ENCODE measurements at regions not wholly inside any gene's neighbourhood (a gene's known extent, or its start where the extent isn't known, plus 50 kb on each side); places are given as distances from the start of the nearest gene placed in this dataset.
"Not testable (repeated sequence)": the region's sequence is repeated elsewhere in the genome, so short reads cannot be mapped to it uniquely, and the experiment has no call there.

GRCh38 chr1:161432091-161432490 lies 64.4 kb upstream of the CFAP126 start:
- H2AFZ ChIP-seq (ENCODE audit: insufficient read depth, low read depth, low read length, poor library complexity, severe bottlenecking), result no peak overlapping the region
- H3K4me3 ChIP-seq (ENCODE audit: control extremely low read depth in 1 of 5, extremely low read depth in 1 of 5, insufficient read depth in 1 of 5, low read depth in 2 of 5, low read length in 4 of 5), result no peak overlapping the region
- no peaks in the 10 kb centered on the region for H3K36me3 ChIP-seq (replicated peaks in 1 of 2; ENCODE audit: control extremely low read depth in 1 of 2, control insufficient read depth in 1 of 2, extremely low read depth in 1 of 2, insufficient read depth in 2 of 2, low read length in 1 of 2)
- Mint-ChIP-seq H3K4me1 (peaks cover 10% of the 10 kb centered on the region), H3K27ac (no peak overlapping the region), H3K9me3 (ENCODE audit: insufficient read depth) (no peaks in the 10 kb centered on the region), H3K4me3 (no peak overlapping the region), H3K27me3 (peaks cover 60% of the 10 kb centered on the region)
- no peak for DNase-seq
- no peak overlapping the region for H3K27ac ChIP-seq (ENCODE audit: low read length in 2 of 2)
- intact Hi-C loops (cut with micrococcal nuclease), result no loop called here
- H4K20me1 ChIP-seq (ENCODE audit: control insufficient read depth, insufficient read depth, low read length, poor library complexity, severe bottlenecking), result no peaks in the 10 kb centered on the region
- H3K9ac ChIP-seq (ENCODE audit: low read length), result no peak overlapping the region
- peaks cover 6% of the 10 kb centered on the region in 2 donors for H3K4me1 ChIP-seq (ENCODE audit: control insufficient read depth in 2 of 2, insufficient read depth in 2 of 2, low read length in 2 of 2)
- no peak for ATAC-seq (ENCODE audit: low read depth)
- POLR2A ChIA-PET, result interaction anchor here (0.6 kb wide), 1 partner anchor 307 kb away, joined by 4 read pairs; no protein-coding TSS in a partner anchor
- TF ChIP-seq CTCF (IDR thresholded peaks at IDR 0.05) (no peak), EZH2 (IDR thresholded peaks at IDR 0.05; ENCODE audit: borderline replicate concordance, insufficient read depth, low read depth, low read length, poor library complexity, severe bottlenecking) (no peak)
- H3K4me2 ChIP-seq (replicated peaks; ENCODE audit: low read depth, low read length, poor library complexity, severe bottlenecking), result no peak overlapping the region
- CTCF ChIA-PET, result no interaction called here
- H3K9me3 ChIP-seq (ENCODE audit: control extremely low read depth in 1 of 3, control insufficient read depth in 2 of 3, insufficient read depth in 1 of 3, low read length in 2 of 3), result peaks cover 0 to 3% (median 0%) of the 10 kb centered on the region in 3 donors
- H3K79me2 ChIP-seq (ENCODE audit: control insufficient read depth, insufficient read depth, low read length), result no peaks in the 10 kb centered on the region
- H3K27me3 ChIP-seq (replicated peaks in 1 of 4; ENCODE audit: control extremely low read depth in 1 of 4, control insufficient read depth in 3 of 4, insufficient read depth in 4 of 4, low read length in 3 of 4), result peaks cover 1 to 37% (median 19%) of the 10 kb centered on the region in 4 experiments
- WGBS (ENCODE audit: insufficient coverage), result no CpG with 5 or more reads among the region's 2 CpGs

GRCh38 chr1:161427733-161428516 lies 60.2 kb upstream of the CFAP126 start:
- ATAC-seq (ENCODE audit: low read depth), result peak; percentile 66
- peak; percentile 64 for DNase-seq
- no peaks in the 10 kb centered on the region for H4K20me1 ChIP-seq (ENCODE audit: control insufficient read depth, insufficient read depth, low read length, poor library complexity, severe bottlenecking)
- H3K4me1 Mint-ChIP-seq, result peaks cover 12% of the 10 kb centered on the region
- H3K27ac Mint-ChIP-seq, result peak overlapping the region; percentile 66
- H3K4me1 ChIP-seq (ENCODE audit: control insufficient read depth in 2 of 2, insufficient read depth in 2 of 2, low read length in 2 of 2), result peaks cover 6% of the 10 kb centered on the region in 2 donors
- H3K9me3 Mint-ChIP-seq (ENCODE audit: insufficient read depth), result no peaks in the 10 kb centered on the region
- peak overlapping the region; percentile 64 for H3K4me3 Mint-ChIP-seq
- peak overlapping the region; percentile 36 for H3K4me2 ChIP-seq (replicated peaks; ENCODE audit: low read depth, low read length, poor library complexity, severe bottlenecking)
- no peak overlapping the region for H3K9ac ChIP-seq (ENCODE audit: low read length)
- H3K27ac ChIP-seq (ENCODE audit: low read length in 2 of 2), result no peak overlapping the region
- TF ChIP-seq CTCF (IDR thresholded peaks at IDR 0.05) (no peak), EZH2 (IDR thresholded peaks at IDR 0.05; ENCODE audit: borderline replicate concordance, insufficient read depth, low read depth, low read length, poor library complexity, severe bottlenecking) (no peak)
- peaks cover 48% of the 10 kb centered on the region for H3K27me3 Mint-ChIP-seq
- 31% methylated on average over 5 of the region's 18 CpGs for WGBS (ENCODE audit: insufficient coverage)
- H3K27me3 ChIP-seq (replicated peaks in 1 of 4; ENCODE audit: control extremely low read depth in 1 of 4, control insufficient read depth in 3 of 4, insufficient read depth in 4 of 4, low read length in 3 of 4), result peaks cover 1 to 32% (median 21%) of the 10 kb centered on the region in 4 experiments
- intact Hi-C loops (cut with micrococcal nuclease), result loop anchor here (10.0 kb wide), 2 partner anchors 107 to 337 kb away; partner anchors contain the start of gene ATF6
- CTCF ChIA-PET, result interaction anchor here (0.6 to 1.7 kb wide), 3 partner anchors 10 to 28 kb away, joined by 3 to 4 read pairs (median 3); no protein-coding TSS in a partner anchor
- H3K9me3 ChIP-seq (ENCODE audit: control extremely low read depth in 1 of 3, control insufficient read depth in 2 of 3, insufficient read depth in 1 of 3, low read length in 2 of 3), result peaks cover 0 to 3% (median 0%) of the 10 kb centered on the region in 3 donors
- no peak overlapping the region for H2AFZ ChIP-seq (ENCODE audit: insufficient read depth, low read depth, low read length, poor library complexity, severe bottlenecking)
- no peak overlapping the region for H3K4me3 ChIP-seq (ENCODE audit: control extremely low read depth in 1 of 5, extremely low read depth in 1 of 5, insufficient read depth in 1 of 5, low read depth in 2 of 5, low read length in 4 of 5)
- POLR2A ChIA-PET, result no interaction called here
- H3K79me2 ChIP-seq (ENCODE audit: control insufficient read depth, insufficient read depth, low read length), result no peaks in the 10 kb centered on the region
- peaks cover 0 to 2% of the 10 kb centered on the region in 2 experiments for H3K36me3 ChIP-seq (replicated peaks in 1 of 2; ENCODE audit: control extremely low read depth in 1 of 2, control insufficient read depth in 1 of 2, extremely low read depth in 1 of 2, insufficient read depth in 2 of 2, low read length in 1 of 2)

- H3K4me2 ChIP-seq (replicated peaks; ENCODE audit: low read depth, low read length, poor library complexity, severe bottlenecking); CTCF ChIA-PET; H3K36me3 ChIP-seq (replicated peaks in 1 of 2; ENCODE audit: control extremely low read depth in 1 of 2, control insufficient read depth in 1 of 2, extremely low read depth in 1 of 2, insufficient read depth in 2 of 2, low read length in 1 of 2); H3K4me3 ChIP-seq (ENCODE audit: control extremely low read depth in 1 of 5, extremely low read depth in 1 of 5, insufficient read depth in 1 of 5, low read depth in 2 of 5, low read length in 4 of 5); ATAC-seq (ENCODE audit: low read depth); H3K27ac ChIP-seq (ENCODE audit: low read length in 2 of 2); H3K4me3 Mint-ChIP-seq; H3K9me3 Mint-ChIP-seq (ENCODE audit: insufficient read depth); H4K20me1 ChIP-seq (ENCODE audit: control insufficient read depth, insufficient read depth, low read length, poor library complexity, severe bottlenecking); H3K9ac ChIP-seq (ENCODE audit: low read length); H3K9me3 ChIP-seq (ENCODE audit: control extremely low read depth in 1 of 3, control insufficient read depth in 2 of 3, insufficient read depth in 1 of 3, low read length in 2 of 3); DNase-seq; H2AFZ ChIP-seq (ENCODE audit: insufficient read depth, low read depth, low read length, poor library complexity, severe bottlenecking); POLR2A ChIA-PET; H3K79me2 ChIP-seq (ENCODE audit: control insufficient read depth, insufficient read depth, low read length); H3K27ac Mint-ChIP-seq; H3K4me1 ChIP-seq (ENCODE audit: control insufficient read depth in 2 of 2, insufficient read depth in 2 of 2, low read length in 2 of 2): not testable (repeated sequence)
- peaks cover 11% of the 10 kb centered on the region for H3K27me3 Mint-ChIP-seq
- no CpG with 5 or more reads among the region's 33 CpGs for WGBS (ENCODE audit: insufficient coverage)
- peaks cover 14% of the 10 kb centered on the region for H3K4me1 Mint-ChIP-seq
- intact Hi-C loops (cut with micrococcal nuclease), result loop anchor here (1.0 to 10.0 kb wide), 3 partner anchors 24 to 342 kb away; partner anchors contain the start of gene ATF6
- H3K27me3 ChIP-seq (replicated peaks in 1 of 4; ENCODE audit: control extremely low read depth in 1 of 4, control insufficient read depth in 3 of 4, insufficient read depth in 4 of 4, low read length in 3 of 4), result peaks cover 0 to 14% (median 6%) of the 10 kb centered on the region in 4 experiments
Observed at GRCh38 chr1:161422914-161423313, 55.2 kb upstream of the CFAP126 start.
